ENCODE measurements at regions not wholly inside any gene's neighbourhood (a gene's known extent, or its start where the extent isn't known, plus 50 kb on each side); places are given as distances from the start of the nearest gene placed in this dataset.
A peak's percentile ranks its signal among the peaks of the same experiment; 100 is the strongest.
"Not testable (repeated sequence)": the region's sequence is repeated elsewhere in the genome, so short reads cannot be mapped to it uniquely, and the experiment has no call there.

DNA sequence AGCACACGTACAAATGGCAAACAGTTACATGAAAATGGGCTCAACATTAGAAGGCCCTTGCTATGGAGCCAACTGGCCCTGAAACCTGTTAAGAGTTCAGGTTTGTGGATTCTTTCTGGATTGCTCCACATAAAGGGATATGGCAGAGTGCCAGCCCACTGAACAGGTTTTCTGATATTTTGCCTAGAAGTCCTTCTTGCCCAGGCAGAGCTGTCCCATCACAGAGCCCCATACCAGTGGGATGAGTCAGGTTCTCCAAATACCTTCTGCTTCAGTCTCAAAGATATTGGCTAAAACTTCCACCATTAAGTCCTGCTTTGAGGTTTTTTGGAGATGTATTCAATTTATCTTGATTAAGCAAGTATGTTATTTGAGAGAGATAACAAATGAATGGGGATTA, 146.8 kb upstream of the IL1RAPL2 start:
- in situ Hi-C loops (cut with HindIII; ENCODE audit: low pct_unique_long_range_greater_than_20kb, low sequenced_read_pairs): no loop called here

DNA sequence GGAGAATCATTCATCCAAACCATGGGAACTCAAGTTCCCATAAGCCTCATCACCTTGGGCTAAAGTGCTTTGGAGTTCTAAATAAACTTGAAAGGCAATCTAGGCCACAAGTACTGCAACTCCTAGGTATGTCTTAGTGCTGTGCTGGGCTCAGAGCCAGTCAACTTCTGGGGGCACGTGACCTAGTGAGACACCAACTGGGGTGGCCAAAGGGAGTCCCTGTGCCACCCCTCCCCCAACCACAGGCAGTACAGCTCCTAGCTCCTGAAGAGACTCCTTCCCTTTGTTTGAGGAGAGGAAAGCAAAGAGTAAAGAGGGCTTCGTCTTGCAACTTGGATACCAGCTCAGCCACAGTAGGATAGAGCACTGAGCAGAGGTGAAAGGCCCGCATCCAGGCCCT, 154.2 kb upstream of the IL1RAPL2 start:
- no peak for DNase-seq (ENCODE audit: low read depth)
- in situ Hi-C loops (cut with HindIII; ENCODE audit: low pct_unique_long_range_greater_than_20kb, low sequenced_read_pairs): no loop called here

More for the DNA sequence above, 146.8 kb upstream of the IL1RAPL2 start:
- DNase-seq (ENCODE audit: low read depth): no peak

DNA sequence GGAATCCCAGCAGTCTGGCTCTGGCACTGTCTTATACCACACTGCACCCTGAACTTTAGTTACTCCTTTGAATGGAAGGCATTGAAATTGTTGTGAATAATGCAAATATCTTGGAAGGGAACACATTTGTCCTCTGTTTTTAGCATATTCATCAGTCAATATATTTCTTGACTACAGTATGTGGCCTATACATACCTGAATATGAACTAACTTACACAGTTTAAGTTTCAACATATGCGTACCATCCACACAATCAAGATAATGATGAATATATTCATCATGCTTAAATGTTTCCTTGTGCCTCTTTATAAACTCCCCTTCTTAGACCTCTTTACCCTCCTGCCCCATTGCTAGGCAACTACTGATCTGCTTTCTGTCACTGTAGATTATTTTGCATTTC, 145.7 kb upstream of the ESX1 start:
- no peak for DNase-seq (ENCODE audit: low read depth)
- in situ Hi-C loops (cut with HindIII; ENCODE audit: low pct_unique_long_range_greater_than_20kb, low sequenced_read_pairs): no loop called here

DNA sequence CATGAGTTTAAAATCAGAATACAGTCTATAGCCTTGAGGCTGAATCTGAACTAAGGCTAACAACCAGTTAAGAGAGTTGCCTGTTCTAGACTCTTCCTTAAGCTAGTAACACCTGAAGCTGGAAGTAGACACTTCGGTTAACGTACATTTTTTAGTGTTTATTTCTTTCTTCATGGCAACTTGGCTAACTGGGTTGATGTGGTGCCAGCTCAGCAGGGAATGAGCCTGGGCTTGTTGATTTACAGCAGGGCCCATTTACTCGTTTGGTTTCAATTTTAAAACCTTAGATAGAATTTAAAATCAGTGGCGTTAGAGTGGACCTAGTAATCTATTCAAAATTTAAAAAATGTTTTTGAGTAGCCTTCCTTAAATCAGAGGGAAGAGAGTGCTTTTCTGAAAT, 137.6 kb upstream of the ESX1 start:
- in situ Hi-C loops (cut with HindIII; ENCODE audit: low pct_unique_long_range_greater_than_20kb, low sequenced_read_pairs): no loop called here
- DNase-seq (ENCODE audit: low read depth): no peak

DNA sequence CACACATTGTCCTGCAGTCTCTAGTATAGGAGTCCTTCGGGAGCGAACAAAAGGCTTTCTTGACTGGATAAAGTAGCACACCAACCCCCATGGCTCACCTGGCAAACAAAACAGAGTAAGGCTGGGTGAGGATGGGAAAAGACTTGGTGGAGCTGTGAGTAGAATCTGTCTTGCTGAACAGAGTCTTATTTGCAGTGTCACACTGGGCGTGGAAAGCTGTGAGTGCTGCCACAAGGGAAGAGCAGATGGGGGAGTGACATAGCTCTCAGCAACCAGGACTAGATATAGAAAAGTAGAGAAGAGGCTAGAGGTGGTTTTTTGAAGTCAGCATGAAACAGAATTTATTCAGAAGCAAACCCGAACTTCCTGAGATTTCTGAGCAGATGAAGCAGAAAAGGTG, 137.2 kb upstream of the ESX1 start:
- in situ Hi-C loops (cut with HindIII; ENCODE audit: low pct_unique_long_range_greater_than_20kb, low sequenced_read_pairs): no loop called here
- DNase-seq (ENCODE audit: low read depth): no peak

DNA sequence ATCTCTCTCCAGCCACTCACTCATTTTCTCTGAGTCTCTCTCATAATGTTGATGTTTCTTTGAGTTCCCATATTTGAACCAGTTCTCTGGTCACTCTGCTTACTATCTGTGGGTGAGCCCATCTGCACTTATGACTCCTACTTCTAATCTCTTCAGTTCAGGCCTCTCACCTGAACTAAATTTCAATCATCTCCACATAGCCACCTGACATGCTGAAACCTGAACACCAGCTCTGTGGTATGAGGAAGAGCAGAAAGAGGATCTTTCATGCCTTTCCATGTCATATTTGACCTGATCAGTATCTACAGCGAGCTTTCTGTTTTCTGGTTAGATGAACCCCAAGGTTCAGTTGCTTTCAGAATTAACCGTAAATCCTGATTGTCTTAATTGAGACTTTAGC, 122.2 kb upstream of the ESX1 start:
- in situ Hi-C loops (cut with HindIII; ENCODE audit: low pct_unique_long_range_greater_than_20kb, low sequenced_read_pairs): no loop called here
- DNase-seq (ENCODE audit: low read depth): no peak

DNA sequence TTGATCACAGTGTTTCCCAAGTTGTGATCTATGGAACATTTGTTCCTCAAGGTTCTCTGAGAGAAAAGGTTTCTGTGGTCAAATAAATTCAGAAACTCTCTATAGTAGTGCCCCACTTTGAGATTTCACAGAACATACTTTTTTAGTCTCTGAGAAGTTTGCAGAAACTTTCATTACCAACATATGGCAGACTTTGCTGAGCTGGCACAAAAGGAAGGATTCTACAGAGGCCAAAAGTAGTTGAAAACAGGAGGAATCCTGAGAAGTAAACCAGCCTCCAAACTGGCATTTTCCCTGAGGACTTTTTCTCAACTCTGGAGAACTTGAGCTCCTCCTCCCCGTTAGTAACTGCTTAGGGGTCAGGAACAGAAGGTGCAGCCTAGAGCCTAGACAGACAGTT, 117.8 kb upstream of the ESX1 start:
- in situ Hi-C loops (cut with HindIII; ENCODE audit: low pct_unique_long_range_greater_than_20kb, low sequenced_read_pairs): no loop called here
- DNase-seq (ENCODE audit: low read depth): no peak

DNA sequence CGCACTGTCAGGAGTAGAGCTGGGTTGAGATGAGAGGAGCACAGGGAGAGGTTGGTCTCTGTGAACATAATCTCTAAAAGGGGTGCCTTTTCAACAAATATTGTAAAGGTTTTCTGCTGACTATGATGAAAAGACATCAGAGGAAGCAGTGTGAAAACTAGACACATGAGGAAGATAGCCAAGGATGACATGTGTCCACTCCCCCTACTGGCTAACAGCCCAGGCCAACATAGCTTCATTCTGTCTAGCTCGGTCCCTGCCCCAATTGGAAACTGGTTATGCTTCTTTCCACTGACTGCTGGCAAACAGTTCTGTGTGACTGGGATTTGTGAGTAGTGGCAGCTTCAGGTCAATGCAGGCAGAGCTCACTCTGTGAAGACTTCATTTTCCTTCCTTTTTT, 115.4 kb upstream of the ESX1 start:
- in situ Hi-C loops (cut with HindIII; ENCODE audit: low pct_unique_long_range_greater_than_20kb, low sequenced_read_pairs): no loop called here
- peak; percentile 2 for DNase-seq (ENCODE audit: low read depth)

DNA sequence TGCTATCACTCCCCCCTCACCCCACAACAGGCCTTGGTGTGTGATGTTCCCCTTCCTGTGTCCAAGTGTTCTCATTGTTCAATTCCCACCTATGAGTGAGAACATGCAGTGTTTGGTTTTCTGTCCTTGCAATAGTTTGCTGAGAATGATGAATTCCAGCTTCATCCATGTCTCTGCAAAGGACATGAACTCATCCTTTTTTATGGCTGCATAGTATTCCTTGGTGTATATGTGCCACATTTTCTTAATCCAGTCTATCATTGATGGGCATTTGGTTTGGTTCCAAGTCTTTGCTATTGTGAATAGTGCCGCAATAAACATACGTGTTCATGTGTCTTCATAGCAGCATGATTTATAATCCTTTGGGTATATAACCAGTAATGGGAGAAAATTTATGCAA, 106.0 kb upstream of the ESX1 start:
- in situ Hi-C loops (cut with HindIII; ENCODE audit: low pct_unique_long_range_greater_than_20kb, low sequenced_read_pairs); DNase-seq (ENCODE audit: low read depth): not testable (repeated sequence)

DNA sequence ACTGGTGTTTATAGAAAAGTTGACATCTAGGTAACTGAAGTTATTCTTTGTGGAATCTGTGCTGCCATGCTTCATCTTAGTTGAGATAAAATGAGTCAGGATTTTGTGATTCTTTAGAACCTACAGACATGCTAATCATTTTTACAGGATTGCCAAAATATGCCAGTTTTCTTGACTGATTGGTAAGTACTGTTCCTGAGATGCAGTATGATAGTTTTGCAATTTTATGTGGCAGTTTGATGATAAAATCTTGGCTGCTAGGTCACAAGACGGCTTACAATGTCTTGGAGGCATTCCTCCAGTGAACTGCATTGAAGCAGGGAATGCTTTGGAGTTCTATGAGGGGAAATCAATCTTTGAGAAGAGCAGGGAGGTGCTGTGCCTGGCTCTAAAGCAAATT, 104.4 kb upstream of the ESX1 start:
- in situ Hi-C loops (cut with HindIII; ENCODE audit: low pct_unique_long_range_greater_than_20kb, low sequenced_read_pairs): no loop called here
- DNase-seq (ENCODE audit: low read depth): no peak

DNA sequence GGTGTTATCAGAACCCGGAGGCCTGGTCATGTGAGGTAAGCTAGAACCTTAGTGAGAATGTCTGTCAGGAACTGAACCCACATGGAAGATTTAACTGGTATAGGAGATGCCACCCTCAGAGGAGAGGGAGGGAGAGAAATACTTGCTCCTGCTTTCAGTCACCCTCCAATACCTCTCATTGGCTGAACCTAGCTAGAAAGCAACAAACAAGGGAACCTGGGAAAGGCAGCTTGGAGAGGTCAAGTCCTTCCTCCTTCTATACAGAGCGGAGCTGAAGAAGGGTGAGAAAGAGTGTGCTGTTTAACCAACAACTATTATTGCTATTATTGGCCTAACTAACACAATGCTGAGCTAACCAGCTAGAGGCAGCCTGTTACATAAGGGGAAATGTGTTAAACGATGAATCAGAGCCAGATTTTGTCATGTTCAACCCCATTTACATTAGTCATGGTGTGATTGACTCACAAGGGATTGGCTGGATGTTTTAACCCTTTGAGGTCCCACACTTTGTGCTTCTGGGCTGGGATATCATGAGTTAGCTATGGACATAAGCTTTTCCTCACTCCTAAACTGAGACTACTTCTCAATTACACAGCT, 96.5 kb upstream of the ESX1 start:
- DNase-seq (ENCODE audit: low read depth): peak; percentile 70
- in situ Hi-C loops (cut with HindIII; ENCODE audit: low pct_unique_long_range_greater_than_20kb, low sequenced_read_pairs): no loop called here

DNA sequence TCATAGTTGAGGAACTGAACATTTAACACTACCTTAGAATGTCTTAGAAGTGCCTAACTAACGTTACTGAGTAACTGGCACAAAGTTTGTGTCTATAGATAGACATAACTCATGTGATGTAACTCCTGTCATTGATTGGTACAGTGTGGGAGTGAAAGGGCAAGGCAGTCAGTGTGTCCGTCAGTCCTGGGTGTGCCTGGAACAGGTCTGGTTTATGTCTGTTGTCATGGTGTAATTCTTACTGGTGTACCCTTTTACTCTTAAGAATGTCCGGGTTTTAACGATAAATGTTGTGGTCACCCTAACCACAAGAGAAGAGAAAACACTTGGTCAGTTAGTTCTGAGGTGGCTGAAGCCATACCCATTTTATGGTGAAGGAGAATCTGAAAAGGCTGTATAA, 93.1 kb upstream of the ESX1 start:
- peak; percentile 40 for DNase-seq (ENCODE audit: low read depth)
- in situ Hi-C loops (cut with HindIII; ENCODE audit: low pct_unique_long_range_greater_than_20kb, low sequenced_read_pairs): no loop called here

DNA sequence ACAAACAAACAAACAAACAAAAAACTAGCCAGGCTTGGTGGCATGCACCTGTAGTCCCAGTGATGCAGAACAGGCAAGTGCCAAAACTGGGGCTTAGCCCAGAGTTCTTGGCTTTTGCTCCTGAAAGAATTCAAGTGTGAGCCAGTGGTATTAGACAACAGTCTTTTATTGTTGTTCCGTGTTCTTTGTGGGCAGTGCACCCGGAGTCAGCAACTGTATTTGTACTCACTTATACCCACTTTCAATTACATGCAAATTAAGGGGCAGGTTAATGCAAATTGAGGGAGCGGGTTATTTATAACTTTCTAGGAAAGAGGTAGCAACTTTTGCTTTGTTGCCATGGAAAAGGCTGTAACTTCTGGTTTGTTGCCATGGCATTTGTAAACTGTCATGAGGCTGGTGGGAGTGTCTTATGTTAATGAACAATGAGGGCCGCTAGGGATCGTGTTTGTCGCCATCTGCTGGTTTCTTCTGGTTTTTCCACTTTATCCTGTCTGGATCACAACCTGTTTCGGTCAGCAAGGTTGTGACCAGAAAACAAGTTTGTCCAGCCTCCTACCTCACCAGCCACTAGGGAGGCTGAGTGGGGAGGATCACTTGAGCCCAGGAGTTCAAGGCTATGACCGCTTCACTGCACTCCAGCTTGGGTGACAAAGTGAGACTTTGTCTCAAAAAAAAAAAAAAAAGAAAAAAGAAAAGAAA, 88.8 kb upstream of the ESX1 start:
- DNase-seq (ENCODE audit: low read depth): peak; percentile 75
- in situ Hi-C loops (cut with HindIII; ENCODE audit: low pct_unique_long_range_greater_than_20kb, low sequenced_read_pairs): no loop called here

DNA sequence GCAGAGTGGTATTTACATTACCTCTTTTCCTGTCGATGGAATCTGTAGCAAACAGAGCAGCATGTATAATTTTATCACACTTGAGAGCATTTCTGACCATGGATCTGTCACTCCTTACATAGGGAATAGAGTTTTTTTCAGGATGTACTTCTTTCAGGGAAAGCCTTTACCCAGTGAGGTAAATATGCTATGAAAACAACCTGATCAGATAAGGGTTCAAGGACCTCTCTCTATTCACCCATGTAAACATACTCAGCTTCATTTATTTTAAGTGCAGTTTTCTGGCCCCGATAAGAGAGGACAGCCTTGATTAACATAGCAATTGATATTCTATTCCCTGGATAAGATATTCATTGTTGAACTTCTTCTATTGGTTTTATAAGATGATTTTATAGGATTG, 87.3 kb upstream of the ESX1 start:
- DNase-seq (ENCODE audit: low read depth): no peak
- in situ Hi-C loops (cut with HindIII; ENCODE audit: low pct_unique_long_range_greater_than_20kb, low sequenced_read_pairs): no loop called here

DNA sequence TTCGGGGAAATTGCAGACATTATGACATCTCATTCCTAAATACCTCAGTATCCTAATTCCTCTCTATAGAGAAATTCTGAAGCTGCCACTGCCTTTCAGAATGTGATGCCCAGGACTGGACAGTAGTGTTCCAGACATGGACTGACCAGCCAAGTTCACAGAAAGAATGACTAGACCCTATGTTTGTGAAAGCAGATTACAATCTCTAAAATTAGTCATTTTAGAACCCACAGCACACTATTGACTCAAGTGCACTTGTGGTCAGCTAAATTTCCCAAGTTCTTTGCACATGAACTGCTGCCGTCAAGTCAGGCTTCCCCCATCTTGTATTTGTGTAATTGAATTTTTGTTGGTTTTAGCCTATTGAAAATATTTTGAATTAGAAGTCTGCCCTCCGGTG, 81.0 kb upstream of the ESX1 start:
- in situ Hi-C loops (cut with HindIII; ENCODE audit: low pct_unique_long_range_greater_than_20kb, low sequenced_read_pairs): no loop called here
- DNase-seq (ENCODE audit: low read depth): peak; percentile 48

DNA sequence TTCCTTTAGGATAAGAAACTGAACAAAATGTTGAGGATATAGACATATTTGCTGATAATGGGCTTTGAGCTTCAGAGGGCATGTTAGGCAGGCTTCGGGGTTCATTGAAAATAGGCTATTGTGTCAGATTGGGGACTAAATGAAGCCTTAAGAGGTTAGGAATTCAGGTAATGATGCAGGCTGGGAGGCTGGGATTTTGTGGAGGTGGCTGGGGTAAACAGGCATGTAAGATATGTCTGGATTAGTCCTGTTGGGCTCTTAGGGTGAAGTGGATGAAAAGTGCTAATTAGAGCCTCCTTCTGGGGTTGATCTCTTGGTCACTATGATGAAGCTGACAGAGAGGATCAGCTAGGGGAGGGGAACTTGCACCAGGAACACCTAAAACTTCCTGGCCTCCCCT, 80.2 kb upstream of the ESX1 start:
- in situ Hi-C loops (cut with HindIII; ENCODE audit: low pct_unique_long_range_greater_than_20kb, low sequenced_read_pairs): no loop called here
- no peak for DNase-seq (ENCODE audit: low read depth)

DNA sequence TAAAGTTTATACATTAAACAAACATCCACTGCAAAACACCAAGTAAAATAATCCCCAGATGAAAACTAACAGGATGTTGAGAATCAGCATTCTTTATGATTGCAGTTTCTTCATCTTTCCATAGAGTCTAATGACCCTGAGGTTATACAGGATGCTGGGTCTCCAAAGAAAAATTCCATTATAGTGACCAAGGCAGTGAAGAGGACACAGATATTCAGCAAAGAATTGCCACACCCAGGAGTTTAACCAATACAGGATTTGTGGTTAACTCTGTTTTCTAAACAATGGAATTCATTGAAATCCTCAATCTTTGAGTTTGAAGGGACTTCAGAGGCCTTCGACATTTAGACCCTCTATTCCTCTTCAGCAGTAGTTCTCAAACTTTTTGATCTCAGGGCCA, 76.2 kb upstream of the ESX1 start:
- in situ Hi-C loops (cut with HindIII; ENCODE audit: low pct_unique_long_range_greater_than_20kb, low sequenced_read_pairs): no loop called here
- no peak for DNase-seq (ENCODE audit: low read depth)

DNA sequence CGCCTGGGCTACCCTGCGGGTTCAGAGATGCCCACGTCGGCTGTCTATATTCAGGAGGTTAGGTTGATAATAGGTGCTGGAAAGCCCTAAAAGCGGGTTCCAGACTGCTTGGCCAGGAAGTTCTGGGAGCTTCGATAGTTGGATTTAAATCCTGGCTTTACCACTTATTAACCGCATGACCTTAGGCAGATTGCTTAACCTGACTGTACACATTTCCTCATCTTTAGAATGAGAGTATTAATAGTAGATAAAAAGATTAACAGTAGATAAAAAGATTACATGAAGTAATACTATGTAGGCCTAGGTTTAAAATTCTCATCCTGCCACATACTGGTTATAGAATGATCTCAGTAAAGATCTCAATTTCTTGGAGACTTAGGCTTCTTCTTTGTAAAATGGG, 75.0 kb upstream of the ESX1 start:
- in situ Hi-C loops (cut with HindIII; ENCODE audit: low pct_unique_long_range_greater_than_20kb, low sequenced_read_pairs): no loop called here
- DNase-seq (ENCODE audit: low read depth): no peak

DNA sequence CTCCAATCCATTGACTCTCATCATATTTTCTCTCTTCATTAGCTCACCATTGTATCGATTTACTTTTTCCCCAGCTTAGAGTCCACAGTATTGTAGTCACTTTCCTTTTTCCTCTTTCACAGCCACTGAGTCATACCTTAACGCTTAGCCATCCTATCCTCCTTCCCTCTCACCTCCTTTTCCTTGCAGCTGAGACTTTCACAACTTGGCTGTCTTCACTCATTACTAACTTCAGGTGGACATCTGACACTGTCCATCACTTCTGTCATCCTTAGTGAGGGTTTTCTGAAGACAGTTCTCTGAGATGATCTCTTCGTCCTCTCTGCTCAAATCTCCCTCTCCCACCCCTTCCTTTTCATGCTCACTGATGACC, 70.5 kb upstream of the ESX1 start:
- DNase-seq (ENCODE audit: low read depth): no peak

DNA sequence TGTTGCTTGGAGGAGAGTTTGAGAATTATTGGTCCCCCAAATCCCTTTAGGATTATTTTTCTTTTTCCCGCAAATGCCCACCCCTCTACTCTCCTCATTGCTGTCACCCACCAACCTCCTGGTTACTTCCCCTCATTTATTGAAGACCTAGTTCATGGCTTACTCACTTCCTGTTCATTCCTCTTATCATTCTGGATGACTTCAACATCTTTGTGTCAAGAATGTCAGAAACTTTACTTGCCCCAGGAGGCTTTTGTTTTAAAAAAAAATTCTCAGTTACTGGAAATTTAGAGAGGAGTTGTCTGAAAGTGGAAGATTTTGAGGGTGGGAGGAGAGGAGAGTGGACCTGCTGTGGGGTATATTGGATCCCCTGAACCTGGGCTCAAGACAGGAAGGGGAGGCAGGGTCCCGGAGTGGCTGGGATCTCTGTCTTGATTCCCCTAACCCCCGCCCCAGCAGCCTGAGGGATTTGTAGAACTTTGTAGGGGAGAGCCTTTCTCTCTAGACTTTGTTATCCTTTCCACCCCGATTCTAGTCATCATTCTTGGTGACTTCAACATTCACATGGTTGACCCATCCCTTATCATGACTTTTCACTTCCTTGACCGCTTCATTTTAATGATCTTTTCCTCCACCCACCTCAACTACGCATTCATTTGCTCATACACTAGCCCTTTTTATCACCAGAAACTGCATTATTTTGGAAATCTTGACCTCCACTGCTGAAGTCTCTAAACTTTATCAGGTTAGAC, 69.9 kb upstream of the ESX1 start:
- in situ Hi-C loops (cut with HindIII; ENCODE audit: low pct_unique_long_range_greater_than_20kb, low sequenced_read_pairs): no loop called here
- no peak for DNase-seq (ENCODE audit: low read depth)

More for the DNA sequence above, 70.5 kb upstream of the ESX1 start:
- in situ Hi-C loops (cut with HindIII; ENCODE audit: low pct_unique_long_range_greater_than_20kb, low sequenced_read_pairs): no loop called here

All from Caki2 (cell line).